ENCODE measurements at regions not wholly inside any gene's neighbourhood (a gene's known extent, or its start where the extent isn't known, plus 50 kb on each side); places are given as distances from the start of the nearest gene placed in this dataset.

GRCh38 chr14:42877716-42878115 lies 1271.0 kb downstream of the LRFN5 start:
- no peaks in the 10 kb centered on the region for H3K27me3 Mint-ChIP-seq (ENCODE audit: low read depth)
- H3K9me3 Mint-ChIP-seq = no peaks in the 10 kb centered on the region
- no peak for TF ChIP-seq CTCF (conservative IDR thresholded peaks at IDR 0.05)
- peaks cover 5% of the 10 kb centered on the region for H3K4me1 Mint-ChIP-seq
- no peak for DNase-seq (ENCODE audit: low read depth, low spot score)
- H3K36me3 Mint-ChIP-seq (ENCODE audit: low read depth) = no peaks in the 10 kb centered on the region
- no peak overlapping the region for H3K27ac Mint-ChIP-seq (ENCODE audit: unreplicated experiment)
- H3K4me3 Mint-ChIP-seq = no peak overlapping the region

- Mint-ChIP-seq H3K9me3 (no peaks in the 10 kb centered on the region), H3K4me1 (peaks cover 6% of the 10 kb centered on the region), H3K4me3 (no peak overlapping the region), H3K36me3 (ENCODE audit: low read depth) (no peaks in the 10 kb centered on the region), H3K27me3 (ENCODE audit: low read depth) (no peaks in the 10 kb centered on the region), H3K27ac (ENCODE audit: unreplicated experiment) (no peak overlapping the region)
- no peak for DNase-seq (ENCODE audit: low read depth, low spot score)
- no peak for TF ChIP-seq CTCF (conservative IDR thresholded peaks at IDR 0.05)
These were observed 1266.1 kb downstream of the LRFN5 start for GRCh38 chr14:42872786-42873185.

DNA sequence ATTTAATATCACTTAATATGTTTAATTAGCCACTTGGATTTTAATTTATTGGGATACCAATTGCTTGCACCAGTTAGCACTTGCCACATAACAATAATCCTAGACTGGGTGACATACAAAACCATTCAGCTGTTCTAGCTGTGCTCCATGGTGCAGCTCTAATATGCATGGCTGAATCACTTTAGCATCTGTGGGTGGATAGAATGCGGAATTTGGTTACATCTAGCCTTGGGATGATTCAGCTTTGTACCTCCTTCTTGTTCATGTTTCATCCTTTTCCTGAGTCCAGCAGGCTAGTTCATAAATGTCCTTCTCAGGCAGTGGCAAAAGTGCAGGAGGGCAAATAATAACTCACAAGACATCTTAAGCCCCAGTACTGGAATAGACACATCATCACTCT lies 1263.0 kb downstream of the LRFN5 start:
- Mint-ChIP-seq H3K27me3 (ENCODE audit: low read depth) (no peaks in the 10 kb centered on the region), H3K27ac (ENCODE audit: unreplicated experiment) (no peak overlapping the region), H3K9me3 (no peaks in the 10 kb centered on the region), H3K4me1 (peaks cover 6% of the 10 kb centered on the region), H3K4me3 (no peak overlapping the region), H3K36me3 (ENCODE audit: low read depth) (no peaks in the 10 kb centered on the region)
- no peak for DNase-seq (ENCODE audit: low read depth, low spot score)
- no peak for TF ChIP-seq CTCF (conservative IDR thresholded peaks at IDR 0.05)

- Mint-ChIP-seq H3K27me3 (ENCODE audit: low read depth) (no peaks in the 10 kb centered on the region), H3K4me1 (no peaks in the 10 kb centered on the region), H3K9me3 (no peaks in the 10 kb centered on the region), H3K36me3 (ENCODE audit: low read depth) (no peaks in the 10 kb centered on the region), H3K27ac (ENCODE audit: unreplicated experiment) (no peak overlapping the region), H3K4me3 (no peak overlapping the region)
- no peak for DNase-seq (ENCODE audit: low read depth, low spot score)
- no peak for TF ChIP-seq CTCF (conservative IDR thresholded peaks at IDR 0.05)
These were observed 1255.4 kb downstream of the LRFN5 start for GRCh38 chr14:42862114-42862513.

DNA sequence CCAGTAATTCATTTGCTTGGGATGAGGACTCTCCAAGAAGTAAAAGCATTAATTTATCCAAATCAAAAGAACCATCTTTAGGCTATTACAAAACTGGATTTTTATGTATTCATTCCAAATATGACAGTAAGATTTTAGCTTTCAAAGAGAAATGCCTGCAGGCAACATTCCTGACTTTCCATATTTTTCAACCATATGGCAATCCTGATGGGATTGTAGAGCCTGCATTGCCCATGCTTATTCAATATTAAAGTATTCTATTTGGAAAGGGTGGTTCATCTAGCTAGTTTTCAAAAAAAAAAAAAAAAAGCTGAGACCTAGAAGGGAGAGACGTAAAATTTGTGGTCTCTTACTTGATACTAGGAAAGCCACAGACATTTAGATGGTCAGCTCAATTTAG lies 1253.7 kb downstream of the LRFN5 start:
- Mint-ChIP-seq H3K4me3 (no peak overlapping the region), H3K27ac (ENCODE audit: unreplicated experiment) (no peak overlapping the region), H3K27me3 (ENCODE audit: low read depth) (no peaks in the 10 kb centered on the region), H3K36me3 (ENCODE audit: low read depth) (no peaks in the 10 kb centered on the region), H3K4me1 (no peaks in the 10 kb centered on the region), H3K9me3 (no peaks in the 10 kb centered on the region)
- no peak for DNase-seq (ENCODE audit: low read depth, low spot score)
- no peak for TF ChIP-seq CTCF (conservative IDR thresholded peaks at IDR 0.05)

GRCh38 chr14:42856106-42856505 lies 1249.4 kb downstream of the LRFN5 start:
- Mint-ChIP-seq H3K27me3 (ENCODE audit: low read depth) (no peaks in the 10 kb centered on the region), H3K4me1 (peaks cover 7% of the 10 kb centered on the region), H3K27ac (ENCODE audit: unreplicated experiment) (no peak overlapping the region), H3K9me3 (no peaks in the 10 kb centered on the region), H3K4me3 (no peak overlapping the region), H3K36me3 (ENCODE audit: low read depth) (no peaks in the 10 kb centered on the region)
- TF ChIP-seq CTCF (conservative IDR thresholded peaks at IDR 0.05) = no peak
- DNase-seq (ENCODE audit: low read depth, low spot score) = no peak

Data from neural crest cell (in vitro differentiated cells).